ENCODE measurements at regions not wholly inside any gene's neighbourhood (a gene's known extent, or its start where the extent isn't known, plus 50 kb on each side); places are given as distances from the start of the nearest gene placed in this dataset.
A peak's percentile ranks its signal among the peaks of the same experiment; 100 is the strongest.

DNA sequence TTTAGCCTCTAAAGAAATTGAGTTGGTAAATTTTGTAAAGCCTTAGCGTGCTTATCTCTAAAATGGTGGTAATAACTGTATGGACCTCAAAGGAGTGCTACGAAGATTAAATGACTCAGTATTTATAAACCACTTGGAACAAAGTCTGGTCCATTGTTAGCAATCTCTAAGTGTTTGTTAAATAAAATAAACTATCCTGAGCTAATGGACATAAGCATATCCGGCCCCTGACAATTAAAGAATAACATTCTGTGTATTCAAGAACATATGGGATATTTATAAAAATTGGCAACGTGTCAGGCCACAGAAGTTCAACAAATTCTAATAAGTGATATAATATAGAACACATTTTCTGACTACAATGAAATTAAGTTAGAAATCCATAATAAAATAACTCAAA is 71.0 kb downstream of the MYEOV start:
- H3K79me2 ChIP-seq (ENCODE audit: control insufficient read depth, insufficient read depth, low read length) = no peaks in the 10 kb centered on the region
- POLR2A ChIA-PET = interaction anchor here (1.1 kb wide), 1 partner anchor 12 kb away, joined by 5 read pairs; no protein-coding TSS in a partner anchor
- no TSS peak for BruUV-seq (replicated peaks)
- intact Hi-C loops (cut with micrococcal nuclease) (loop anchor here (1.0 to 2.0 kb wide), 4 partner anchors 14 to 274 kb away; no protein-coding TSS in a partner anchor), dilution Hi-C loops (cut with MboI; ENCODE audit: extremely low pct_ligation_motif_present, low sequenced_read_pairs) (no loop called here)
- FAIRE-seq (peak; percentile 56), DNase-seq (ENCODE audit: low read depth, low spot score) (peak; percentile 89)
- H3K27ac ChIP-seq (ENCODE audit: insufficient read depth, low read depth, low read length) = peak overlapping the region; percentile 83
- H3K4me3 ChIP-seq (replicated peaks in 1 of 3; ENCODE audit: insufficient read depth in 1 of 3, low read depth in 1 of 3, low read length in 3 of 3) = no peak overlapping the region
- peak overlapping the region; percentile 75 for H3K4me2 ChIP-seq (ENCODE audit: insufficient read depth, low read length)
- H2AFZ ChIP-seq (ENCODE audit: low read depth, low read length) = no peak overlapping the region
- H3K9me1 ChIP-seq (replicated peaks; ENCODE audit: control insufficient read depth, extremely low read depth, insufficient read depth, low read length) = no peaks in the 10 kb centered on the region
- CTCF ChIA-PET = interaction anchor here (0.7 to 1.5 kb wide), 10 partner anchors 12 to 264 kb away, joined by 3 to 7 read pairs (median 4); no protein-coding TSS in a partner anchor
- TF ChIP-seq JUN (IDR thresholded peaks at IDR 0.05; ENCODE audit: borderline replicate concordance, insufficient read depth, insufficient read length, low read depth) (peak; percentile 56), MAX (IDR thresholded peaks at IDR 0.05; ENCODE audit: insufficient read depth, insufficient read length) (no peak), GATA2 (IDR thresholded peaks at IDR 0.05; ENCODE audit: insufficient read depth, insufficient read length, low read depth, low read length) (no peak), MYC (IDR thresholded peaks at IDR 0.05; ENCODE audit: low read depth, low read length) (no peak), POLR2A (IDR thresholded peaks at IDR 0.05; ENCODE audit: low read depth, low read length) (peak; percentile 38), FOS (IDR thresholded peaks at IDR 0.05; ENCODE audit: borderline replicate concordance, insufficient read depth, low read length) (peak; percentile 66), POLR2AphosphoS5 (IDR thresholded peaks at IDR 0.05; ENCODE audit: insufficient read depth, low read depth, low read length) (no peak)
- no peaks in the 10 kb centered on the region for H4K20me1 ChIP-seq (replicated peaks; ENCODE audit: control insufficient read depth, extremely low read depth, insufficient read depth, low read length)
- no peaks in the 10 kb centered on the region for H3K9me3 ChIP-seq (replicated peaks; ENCODE audit: control insufficient read depth, insufficient read depth, low read length)
- H3K36me3 ChIP-seq (ENCODE audit: control insufficient read depth in 2 of 2, extremely low read depth in 1 of 2, insufficient read depth in 2 of 2, low read length in 2 of 2) = no peaks in the 10 kb centered on the region
- H3K27me3 ChIP-seq (ENCODE audit: control insufficient read depth in 2 of 2, insufficient read depth in 2 of 2, low read length in 2 of 2) = no peaks in the 10 kb centered on the region
- peaks cover 21% of the 10 kb centered on the region for H3K4me1 ChIP-seq (ENCODE audit: control insufficient read depth, extremely low read depth, insufficient read depth, low read length)
- peak overlapping the region; percentile 54 for H3K9ac ChIP-seq (replicated peaks; ENCODE audit: extremely low read depth, insufficient read depth, low read length)

- peak overlapping the region; percentile 83 for H3K27ac ChIP-seq (ENCODE audit: insufficient read depth, low read depth, low read length)
- no peak overlapping the region for H3K4me2 ChIP-seq (ENCODE audit: insufficient read depth, low read length)
- ChIA-PET POLR2A (no interaction called here), CTCF (interaction anchor here (0.7 to 1.5 kb wide), 13 partner anchors 10 to 264 kb away, joined by 3 to 7 read pairs (median 3); no protein-coding TSS in a partner anchor)
- DNase-seq (ENCODE audit: low read depth, low spot score) = no peak
- no peaks in the 10 kb centered on the region for H3K79me2 ChIP-seq (ENCODE audit: control insufficient read depth, insufficient read depth, low read length)
- no peak overlapping the region for H2AFZ ChIP-seq (ENCODE audit: low read depth, low read length)
- H3K9ac ChIP-seq (replicated peaks; ENCODE audit: extremely low read depth, insufficient read depth, low read length) = no peak overlapping the region
- dilution Hi-C loops (cut with MboI; ENCODE audit: extremely low pct_ligation_motif_present, low sequenced_read_pairs) (no loop called here), intact Hi-C loops (cut with micrococcal nuclease) (loop anchor here (1.0 to 2.0 kb wide), 4 partner anchors 14 to 273 kb away; no protein-coding TSS in a partner anchor)
- H3K9me1 ChIP-seq (replicated peaks; ENCODE audit: control insufficient read depth, extremely low read depth, insufficient read depth, low read length) = no peaks in the 10 kb centered on the region
- H3K4me1 ChIP-seq (ENCODE audit: control insufficient read depth, extremely low read depth, insufficient read depth, low read length) = peaks cover 21% of the 10 kb centered on the region
- H3K4me3 ChIP-seq (replicated peaks in 1 of 3; ENCODE audit: insufficient read depth in 1 of 3, low read depth in 1 of 3, low read length in 3 of 3) = no peak overlapping the region
- H3K36me3 ChIP-seq (ENCODE audit: control insufficient read depth in 2 of 2, extremely low read depth in 1 of 2, insufficient read depth in 2 of 2, low read length in 2 of 2) = no peaks in the 10 kb centered on the region
- H4K20me1 ChIP-seq (replicated peaks; ENCODE audit: control insufficient read depth, extremely low read depth, insufficient read depth, low read length) = no peaks in the 10 kb centered on the region
- TF ChIP-seq GATA2 (IDR thresholded peaks at IDR 0.05; ENCODE audit: insufficient read depth, insufficient read length, low read depth, low read length) (no peak), POLR2AphosphoS5 (IDR thresholded peaks at IDR 0.05; ENCODE audit: insufficient read depth, low read depth, low read length) (no peak), MAX (IDR thresholded peaks at IDR 0.05; ENCODE audit: insufficient read depth, insufficient read length) (no peak), FOS (IDR thresholded peaks at IDR 0.05; ENCODE audit: borderline replicate concordance, insufficient read depth, low read length) (no peak), MYC (IDR thresholded peaks at IDR 0.05; ENCODE audit: low read depth, low read length) (no peak), JUN (IDR thresholded peaks at IDR 0.05; ENCODE audit: borderline replicate concordance, insufficient read depth, insufficient read length, low read depth) (no peak), EZH2 (IDR thresholded peaks at IDR 0.05; ENCODE audit: borderline replicate concordance, low read depth, low read length, severe bottlenecking) (no peak), POLR2A (IDR thresholded peaks at IDR 0.05; ENCODE audit: low read depth, low read length) (no peak)
- TF ChIP-seq, protein P1, sequence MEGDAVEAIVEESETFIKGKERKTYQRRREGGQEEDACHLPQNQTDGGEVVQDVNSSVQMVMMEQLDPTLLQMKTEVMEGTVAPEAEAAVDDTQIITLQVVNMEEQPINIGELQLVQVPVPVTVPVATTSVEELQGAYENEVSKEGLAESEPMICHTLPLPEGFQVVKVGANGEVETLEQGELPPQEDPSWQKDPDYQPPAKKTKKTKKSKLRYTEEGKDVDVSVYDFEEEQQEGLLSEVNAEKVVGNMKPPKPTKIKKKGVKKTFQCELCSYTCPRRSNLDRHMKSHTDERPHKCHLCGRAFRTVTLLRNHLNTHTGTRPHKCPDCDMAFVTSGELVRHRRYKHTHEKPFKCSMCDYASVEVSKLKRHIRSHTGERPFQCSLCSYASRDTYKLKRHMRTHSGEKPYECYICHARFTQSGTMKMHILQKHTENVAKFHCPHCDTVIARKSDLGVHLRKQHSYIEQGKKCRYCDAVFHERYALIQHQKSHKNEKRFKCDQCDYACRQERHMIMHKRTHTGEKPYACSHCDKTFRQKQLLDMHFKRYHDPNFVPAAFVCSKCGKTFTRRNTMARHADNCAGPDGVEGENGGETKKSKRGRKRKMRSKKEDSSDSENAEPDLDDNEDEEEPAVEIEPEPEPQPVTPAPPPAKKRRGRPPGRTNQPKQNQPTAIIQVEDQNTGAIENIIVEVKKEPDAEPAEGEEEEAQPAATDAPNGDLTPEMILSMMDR (IDR thresholded peaks at IDR 0.05; ENCODE audit: extremely low read depth in 1 of 2, insufficient read depth in 1 of 2, low read depth in 1 of 2, low read length in 2 of 2) = no peak
- no peaks in the 10 kb centered on the region for H3K9me3 ChIP-seq (replicated peaks; ENCODE audit: control insufficient read depth, insufficient read depth, low read length)
- BruUV-seq (replicated peaks) = no TSS peak
- no peak for FAIRE-seq
- H3K27me3 ChIP-seq (ENCODE audit: control insufficient read depth in 2 of 2, insufficient read depth in 2 of 2, low read length in 2 of 2) = no peaks in the 10 kb centered on the region
Measured at GRCh38 chr11:69365558-69365957, 71.6 kb downstream of the MYEOV start.
